Neural progenitor cell (in vitro differentiated cells): ENCODE measurements at regions not wholly inside any gene's neighbourhood (a gene's known extent, or its start where the extent isn't known, plus 50 kb on each side); places are given as distances from the start of the nearest gene placed in this dataset.
A peak's percentile ranks its signal among the peaks of the same experiment; 100 is the strongest.

ENCODE experiments used
- DNase-seq: peaks from one replicate; pipeline ENCODE4 v3.0.0-alpha.2; 2016; ENCODE audit warnings: low spot score
- H2AFZ ChIP-seq: fragments of 200-600 bp; sonication (generic); replicated peaks from 2 replicates; pipeline ENCODE4 v1.6.1; 2016; ENCODE audit warnings: antibody characterized with exemption
- H3F3A ChIP-seq: fragments of 200-600 bp; sonication (generic); 2 replicates; pipeline ENCODE4 v1.6.1; 2016; ENCODE audit warnings: antibody characterized with exemption, low read depth
- H3K27ac ChIP-seq: fragments of 200-600 bp; sonication (generic); 2 replicates; pipeline ENCODE4 v1.5.1; 2016; ENCODE audit warnings: mild to moderate bottlenecking
- H3K27me3 ChIP-seq: fragments of 200-600 bp; sonication (generic); 2 replicates; pipeline ENCODE4 v1.6.1; 2016; ENCODE audit warnings: mild to moderate bottlenecking, moderate library complexity
- H3K36me3 ChIP-seq: fragments of 200-600 bp; sonication (generic); 2 replicates; pipeline ENCODE4 v1.5.1; 2016
- H3K4me1 ChIP-seq: fragments of 200-600 bp; sonication (generic); 2 replicates; pipeline ENCODE4 v1.6.1; 2016; ENCODE audit warnings: mixed run types
- H3K4me2 ChIP-seq: fragments of 200-600 bp; sonication (generic); 2 replicates; pipeline ENCODE4 v1.6.1; 2016
- H3K4me3 ChIP-seq: fragments of 200-600 bp; sonication (generic); 2 replicates; pipeline ENCODE4 v1.5.1; 2016
- H3K79me2 ChIP-seq: fragments of 200-600 bp; sonication (generic); 2 replicates; pipeline ENCODE4 v1.6.1; 2016; ENCODE audit warnings: low read depth
- H3K9ac ChIP-seq: fragments of 200-600 bp; sonication (generic); 2 replicates; pipeline ENCODE4 v1.6.1; 2016
- H3K9me3 ChIP-seq: fragments of 200-600 bp; sonication (generic); 2 replicates; pipeline ENCODE4 v1.5.1; 2016; ENCODE audit warnings: low read depth
- H4K20me1 ChIP-seq: fragments of 200-600 bp; sonication (generic); 2 replicates; pipeline ENCODE4 v1.6.1; 2016; ENCODE audit warnings: low read depth
- H3K27ac Mint-ChIP-seq: 3 replicates; pipeline ENCODE4 v1.8.0; 2021; ENCODE audit warnings: mixed read lengths
- H3K27me3 Mint-ChIP-seq: 2 replicates; pipeline ENCODE4 v1.8.0; 2022; ENCODE audit warnings: low read depth, mild to moderate bottlenecking, inconsistent platforms, moderate library complexity, mixed read lengths; ENCODE audit not compliant: insufficient read depth
- H3K36me3 Mint-ChIP-seq: 3 replicates; pipeline ENCODE4 v1.8.0; 2021; ENCODE audit warnings: mixed read lengths
- H3K4me1 Mint-ChIP-seq: 3 replicates; pipeline ENCODE4 v1.8.0; 2021; ENCODE audit warnings: mixed read lengths
- H3K4me3 Mint-ChIP-seq: 3 replicates; pipeline ENCODE4 v1.8.0; 2021; ENCODE audit warnings: mild to moderate bottlenecking, moderate library complexity, mixed read lengths
- H3K9me3 Mint-ChIP-seq: 3 replicates; pipeline ENCODE4 v1.8.0; 2020; ENCODE audit warnings: mixed read lengths
- EZH2 ChIP-seq: fragments of 200-600 bp; sonication (generic); IDR thresholded peaks from 2 replicates; pipeline ENCODE4 v1.6.1; 2017; ENCODE audit warnings: antibody characterized with exemption, mild to moderate bottlenecking, moderate library complexity
- EZH2phosphoT487 ChIP-seq: fragments of 200-600 bp; sonication (generic); IDR thresholded peaks from 2 replicates; pipeline ENCODE4 v1.6.1; 2017; ENCODE audit warnings: antibody characterized with exemption
- TF ChIP-seq, protein P1 (sequence below): fragments of 200-600 bp; sonication (generic); IDR thresholded peaks from 2 replicates; pipeline ENCODE4 v1.5.1; 2017; ENCODE audit warnings: antibody characterized with exemption, mild to moderate bottlenecking

GRCh38 chr6:104606361-104606760, 253.4 kb downstream of the HACE1 start:
- Mint-ChIP-seq H3K36me3 (no peaks in the 10 kb centered on the region), H3K4me1 (peaks cover 29% of the 10 kb centered on the region), H3K4me3 (no peak overlapping the region), H3K9me3 (peaks cover 4% of the 10 kb centered on the region), H3K27me3 (no peaks in the 10 kb centered on the region), H3K27ac (peak overlapping the region; percentile 46)
- Histone ChIP-seq H3K79me2 (no peaks in the 10 kb centered on the region), H4K20me1 (no peaks in the 10 kb centered on the region), H3K4me1 (peaks cover 11% of the 10 kb centered on the region), H3K9ac (no peak overlapping the region), H3K4me3 (no peak overlapping the region), H3K36me3 (no peaks in the 10 kb centered on the region), H3F3A (no peaks in the 10 kb centered on the region), H3K4me2 (peak overlapping the region; percentile 29), H2AFZ (no peak overlapping the region), H3K9me3 (no peaks in the 10 kb centered on the region), H3K27ac (no peak overlapping the region), H3K27me3 (no peaks in the 10 kb centered on the region)
- no peak for TF ChIP-seq EZH2phosphoT487
- no peak for TF ChIP-seq EZH2
- TF ChIP-seq, protein P1, sequence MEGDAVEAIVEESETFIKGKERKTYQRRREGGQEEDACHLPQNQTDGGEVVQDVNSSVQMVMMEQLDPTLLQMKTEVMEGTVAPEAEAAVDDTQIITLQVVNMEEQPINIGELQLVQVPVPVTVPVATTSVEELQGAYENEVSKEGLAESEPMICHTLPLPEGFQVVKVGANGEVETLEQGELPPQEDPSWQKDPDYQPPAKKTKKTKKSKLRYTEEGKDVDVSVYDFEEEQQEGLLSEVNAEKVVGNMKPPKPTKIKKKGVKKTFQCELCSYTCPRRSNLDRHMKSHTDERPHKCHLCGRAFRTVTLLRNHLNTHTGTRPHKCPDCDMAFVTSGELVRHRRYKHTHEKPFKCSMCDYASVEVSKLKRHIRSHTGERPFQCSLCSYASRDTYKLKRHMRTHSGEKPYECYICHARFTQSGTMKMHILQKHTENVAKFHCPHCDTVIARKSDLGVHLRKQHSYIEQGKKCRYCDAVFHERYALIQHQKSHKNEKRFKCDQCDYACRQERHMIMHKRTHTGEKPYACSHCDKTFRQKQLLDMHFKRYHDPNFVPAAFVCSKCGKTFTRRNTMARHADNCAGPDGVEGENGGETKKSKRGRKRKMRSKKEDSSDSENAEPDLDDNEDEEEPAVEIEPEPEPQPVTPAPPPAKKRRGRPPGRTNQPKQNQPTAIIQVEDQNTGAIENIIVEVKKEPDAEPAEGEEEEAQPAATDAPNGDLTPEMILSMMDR = no peak
- peak; percentile 79 for DNase-seq

DNA sequence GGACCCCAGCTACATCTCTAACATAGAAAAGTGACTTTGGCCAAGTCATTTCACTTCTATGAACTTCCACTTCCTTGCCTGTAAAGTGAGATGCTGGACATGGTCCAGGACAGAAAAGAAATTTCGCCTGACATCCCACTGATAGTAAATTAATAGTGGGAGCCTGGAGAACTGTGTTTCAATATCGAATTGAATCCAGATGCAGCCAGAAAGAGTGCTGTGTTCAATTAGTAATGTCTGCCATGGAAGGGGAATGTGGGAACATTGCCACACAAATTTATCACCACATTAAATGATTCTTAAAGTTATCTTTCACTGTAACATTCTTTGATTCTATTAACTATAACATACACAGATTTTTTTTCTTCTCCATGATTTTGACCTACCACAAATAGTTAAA, 255.0 kb downstream of the HACE1 start:
- no peaks in the 10 kb centered on the region for H3K79me2 ChIP-seq
- H4K20me1 ChIP-seq = no peaks in the 10 kb centered on the region
- no peak overlapping the region for H3K4me2 ChIP-seq
- H3K27me3 ChIP-seq = no peaks in the 10 kb centered on the region
- DNase-seq = no peak
- H3K4me1 ChIP-seq = peaks cover 16% of the 10 kb centered on the region
- H3K9me3 Mint-ChIP-seq = no peaks in the 10 kb centered on the region
- no peaks in the 10 kb centered on the region for H3K9me3 ChIP-seq
- H2AFZ ChIP-seq = no peak overlapping the region
- no peak overlapping the region for H3K4me3 Mint-ChIP-seq
- no peaks in the 10 kb centered on the region for H3K36me3 ChIP-seq
- H3K27ac Mint-ChIP-seq = no peak overlapping the region
- H3K36me3 Mint-ChIP-seq = no peaks in the 10 kb centered on the region
- H3K4me3 ChIP-seq = no peak overlapping the region
- H3K27ac ChIP-seq = no peak overlapping the region
- H3K4me1 Mint-ChIP-seq = peaks cover 38% of the 10 kb centered on the region
- TF ChIP-seq, protein P1 = no peak
- TF ChIP-seq EZH2phosphoT487 (no peak), EZH2 (no peak)
- H3K9ac ChIP-seq = no peak overlapping the region
- H3F3A ChIP-seq = no peaks in the 10 kb centered on the region
- no peaks in the 10 kb centered on the region for H3K27me3 Mint-ChIP-seq

- H3K9ac ChIP-seq = no peak overlapping the region
- Mint-ChIP-seq H3K27ac (no peak overlapping the region), H3K27me3 (no peaks in the 10 kb centered on the region), H3K36me3 (no peaks in the 10 kb centered on the region), H3K9me3 (no peaks in the 10 kb centered on the region), H3K4me3 (no peak overlapping the region), H3K4me1 (peaks cover 38% of the 10 kb centered on the region)
- H3K79me2 ChIP-seq = no peaks in the 10 kb centered on the region
- H3K36me3 ChIP-seq = no peaks in the 10 kb centered on the region
- no peak overlapping the region for H3K4me3 ChIP-seq
- H3K27ac ChIP-seq = no peak overlapping the region
- no peaks in the 10 kb centered on the region for H3F3A ChIP-seq
- no peaks in the 10 kb centered on the region for H4K20me1 ChIP-seq
- no peak for DNase-seq
- H3K4me2 ChIP-seq = no peak overlapping the region
- no peaks in the 10 kb centered on the region for H3K9me3 ChIP-seq
- H3K4me1 ChIP-seq = peaks cover 16% of the 10 kb centered on the region
- TF ChIP-seq, protein P1 = no peak
- TF ChIP-seq EZH2phosphoT487 = no peak
- TF ChIP-seq EZH2 = no peak
- no peak overlapping the region for H2AFZ ChIP-seq
- H3K27me3 ChIP-seq = no peaks in the 10 kb centered on the region
Measured at GRCh38 chr6:104603108-104603745, 256.5 kb downstream of the HACE1 start.
